ENCODE measurements at regions not wholly inside any gene's neighbourhood (a gene's known extent, or its start where the extent isn't known, plus 50 kb on each side); places are given as distances from the start of the nearest gene placed in this dataset.

DNA sequence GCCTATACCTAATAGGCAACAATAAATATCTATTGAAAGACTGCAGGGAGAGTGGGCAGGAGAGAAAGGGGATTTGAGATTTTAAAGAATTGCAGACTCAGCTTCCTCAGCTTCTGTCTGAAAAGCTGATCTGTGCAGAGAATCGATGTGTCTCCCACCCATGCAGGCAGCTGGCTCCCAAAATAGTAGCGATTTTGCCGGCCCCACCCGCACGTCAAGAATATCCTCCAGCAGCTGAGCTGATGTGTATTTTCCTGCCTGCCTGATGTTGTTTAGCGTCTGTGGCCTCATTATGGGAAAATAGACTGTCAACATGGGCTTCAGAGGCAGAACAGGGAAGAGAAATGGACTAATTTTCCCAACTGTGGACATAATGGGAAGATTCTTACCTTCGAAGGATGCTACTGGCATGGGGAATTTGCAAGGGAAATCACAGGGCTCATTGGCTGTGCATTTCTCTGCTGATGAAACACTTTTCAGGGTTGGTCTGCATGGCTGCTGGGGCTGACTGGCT is 699.8 kb downstream of the PTPRU start:
- TF ChIP-seq TAF1 (IDR thresholded peaks at IDR 0.05; ENCODE audit: borderline replicate concordance, insufficient read depth, low read length) (no peak), FOXP2 (optimal IDR thresholded peaks at IDR 0.05; ENCODE audit: borderline replicate concordance, extremely low read depth, extremely low read length, insufficient read depth) (no peak), SIN3A (IDR thresholded peaks at IDR 0.05; ENCODE audit: borderline replicate concordance, insufficient read depth, low read length) (no peak), POLR2AphosphoS5 (IDR thresholded peaks at IDR 0.05; ENCODE audit: low read depth, low read length) (no peak)
- TF ChIP-seq, protein P1, sequence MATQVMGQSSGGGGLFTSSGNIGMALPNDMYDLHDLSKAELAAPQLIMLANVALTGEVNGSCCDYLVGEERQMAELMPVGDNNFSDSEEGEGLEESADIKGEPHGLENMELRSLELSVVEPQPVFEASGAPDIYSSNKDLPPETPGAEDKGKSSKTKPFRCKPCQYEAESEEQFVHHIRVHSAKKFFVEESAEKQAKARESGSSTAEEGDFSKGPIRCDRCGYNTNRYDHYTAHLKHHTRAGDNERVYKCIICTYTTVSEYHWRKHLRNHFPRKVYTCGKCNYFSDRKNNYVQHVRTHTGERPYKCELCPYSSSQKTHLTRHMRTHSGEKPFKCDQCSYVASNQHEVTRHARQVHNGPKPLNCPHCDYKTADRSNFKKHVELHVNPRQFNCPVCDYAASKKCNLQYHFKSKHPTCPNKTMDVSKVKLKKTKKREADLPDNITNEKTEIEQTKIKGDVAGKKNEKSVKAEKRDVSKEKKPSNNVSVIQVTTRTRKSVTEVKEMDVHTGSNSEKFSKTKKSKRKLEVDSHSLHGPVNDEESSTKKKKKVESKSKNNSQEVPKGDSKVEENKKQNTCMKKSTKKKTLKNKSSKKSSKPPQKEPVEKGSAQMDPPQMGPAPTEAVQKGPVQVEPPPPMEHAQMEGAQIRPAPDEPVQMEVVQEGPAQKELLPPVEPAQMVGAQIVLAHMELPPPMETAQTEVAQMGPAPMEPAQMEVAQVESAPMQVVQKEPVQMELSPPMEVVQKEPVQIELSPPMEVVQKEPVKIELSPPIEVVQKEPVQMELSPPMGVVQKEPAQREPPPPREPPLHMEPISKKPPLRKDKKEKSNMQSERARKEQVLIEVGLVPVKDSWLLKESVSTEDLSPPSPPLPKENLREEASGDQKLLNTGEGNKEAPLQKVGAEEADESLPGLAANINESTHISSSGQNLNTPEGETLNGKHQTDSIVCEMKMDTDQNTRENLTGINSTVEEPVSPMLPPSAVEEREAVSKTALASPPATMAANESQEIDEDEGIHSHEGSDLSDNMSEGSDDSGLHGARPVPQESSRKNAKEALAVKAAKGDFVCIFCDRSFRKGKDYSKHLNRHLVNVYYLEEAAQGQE (IDR thresholded peaks at IDR 0.05; ENCODE audit: insufficient read depth in 1 of 2, low read depth in 2 of 2, low read length in 2 of 2) = no peak

DNA sequence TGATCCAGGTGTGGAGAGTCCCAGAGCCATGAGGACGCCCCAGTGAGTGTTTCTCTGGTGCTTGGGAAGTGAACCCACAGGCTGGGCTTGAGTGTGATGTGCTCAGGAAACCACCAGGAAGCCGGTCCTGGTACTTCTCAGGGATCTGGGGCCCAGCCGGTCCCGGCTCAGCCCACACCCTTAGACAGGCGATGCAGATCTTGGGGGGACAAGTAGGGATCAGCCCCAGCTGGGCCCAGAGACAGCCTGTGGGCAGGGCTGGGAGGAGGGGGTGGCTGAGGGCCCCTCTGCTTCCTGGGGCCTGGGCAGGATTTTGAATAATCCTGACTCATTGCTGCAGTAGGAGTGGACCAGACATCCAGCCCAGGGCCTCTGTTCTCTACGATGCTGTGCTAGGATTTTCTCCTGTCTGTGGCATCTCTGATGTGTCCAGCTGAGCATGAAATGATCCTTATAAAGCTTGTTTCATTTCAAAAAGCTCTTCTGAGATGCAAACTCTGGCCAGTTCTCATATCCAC is 698.0 kb downstream of the PTPRU start:
- TF ChIP-seq, protein P1 (IDR thresholded peaks at IDR 0.05; ENCODE audit: insufficient read depth in 1 of 2, low read depth in 2 of 2, low read length in 2 of 2) = no peak
- TF ChIP-seq SIN3A (IDR thresholded peaks at IDR 0.05; ENCODE audit: borderline replicate concordance, insufficient read depth, low read length) (no peak), POLR2AphosphoS5 (IDR thresholded peaks at IDR 0.05; ENCODE audit: low read depth, low read length) (no peak), FOXP2 (optimal IDR thresholded peaks at IDR 0.05; ENCODE audit: borderline replicate concordance, extremely low read depth, extremely low read length, insufficient read depth) (no peak), TAF1 (IDR thresholded peaks at IDR 0.05; ENCODE audit: borderline replicate concordance, insufficient read depth, low read length) (no peak)

DNA sequence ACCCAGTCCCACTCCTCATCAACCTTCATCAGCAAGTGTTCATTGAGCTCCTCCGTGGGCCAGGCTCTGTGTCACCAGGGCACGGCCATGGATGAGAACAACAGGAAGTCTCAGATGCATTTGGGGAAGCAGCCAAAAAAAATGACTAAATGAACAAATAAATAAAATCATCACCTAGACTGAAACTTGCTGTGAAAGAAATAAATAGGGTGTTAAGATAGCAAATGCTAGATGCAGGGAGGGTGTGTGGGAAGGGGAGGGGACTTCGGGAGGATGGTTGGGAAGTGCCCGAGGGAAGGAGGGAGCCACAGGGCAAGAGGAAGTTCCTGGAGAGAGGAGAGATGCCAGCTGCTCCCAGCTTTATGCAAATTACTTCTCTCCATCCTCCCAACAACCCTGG is 696.7 kb downstream of the PTPRU start:
- TF ChIP-seq, protein P1 (IDR thresholded peaks at IDR 0.05; ENCODE audit: insufficient read depth in 1 of 2, low read depth in 2 of 2, low read length in 2 of 2) = 0 out of 4 replicates have a peak, but pooled peaks of 1 of the 2 experiments have one; percentile 11
- TF ChIP-seq TAF1 (IDR thresholded peaks at IDR 0.05; ENCODE audit: borderline replicate concordance, insufficient read depth, low read length) = no peak

DNA sequence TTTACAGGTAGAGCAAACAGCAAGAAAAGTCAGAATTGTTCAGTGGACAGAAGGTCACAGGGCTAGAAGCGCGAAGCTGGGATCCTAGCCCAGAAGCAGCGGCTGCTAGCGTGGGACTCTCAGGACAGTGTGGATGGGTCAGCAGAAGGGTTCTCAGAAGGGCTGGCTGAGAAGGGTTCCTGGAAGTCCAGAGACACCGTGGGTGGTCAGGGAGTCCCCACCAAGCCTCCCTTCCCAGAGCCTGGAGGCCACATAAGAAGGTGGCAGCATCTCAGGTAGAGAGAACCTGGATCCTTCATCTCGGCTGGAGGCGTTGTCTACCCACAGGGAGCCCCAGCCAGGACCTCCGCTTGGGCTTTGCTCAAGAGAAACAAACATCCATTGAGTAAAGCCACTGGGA is 696.3 kb downstream of the PTPRU start:
- TF ChIP-seq SIN3A (IDR thresholded peaks at IDR 0.05; ENCODE audit: borderline replicate concordance, insufficient read depth, low read length) = no peak
- TF ChIP-seq, protein P1 (IDR thresholded peaks at IDR 0.05; ENCODE audit: insufficient read depth in 1 of 2, low read depth in 2 of 2, low read length in 2 of 2) = no peak
- TF ChIP-seq TAF1 (IDR thresholded peaks at IDR 0.05; ENCODE audit: borderline replicate concordance, insufficient read depth, low read length) = no peak
- no peak for TF ChIP-seq POLR2AphosphoS5 (IDR thresholded peaks at IDR 0.05; ENCODE audit: low read depth, low read length)
- TF ChIP-seq FOXP2 (optimal IDR thresholded peaks at IDR 0.05; ENCODE audit: borderline replicate concordance, extremely low read depth, extremely low read length, insufficient read depth) = no peak

Data from PFSK-1 (cell line).